ENCODE measurements at regions not wholly inside any gene's neighbourhood (a gene's known extent, or its start where the extent isn't known, plus 50 kb on each side); places are given as distances from the start of the nearest gene placed in this dataset.
"Not testable (repeated sequence)": the region's sequence is repeated elsewhere in the genome, so short reads cannot be mapped to it uniquely, and the experiment has no call there.

DNA sequence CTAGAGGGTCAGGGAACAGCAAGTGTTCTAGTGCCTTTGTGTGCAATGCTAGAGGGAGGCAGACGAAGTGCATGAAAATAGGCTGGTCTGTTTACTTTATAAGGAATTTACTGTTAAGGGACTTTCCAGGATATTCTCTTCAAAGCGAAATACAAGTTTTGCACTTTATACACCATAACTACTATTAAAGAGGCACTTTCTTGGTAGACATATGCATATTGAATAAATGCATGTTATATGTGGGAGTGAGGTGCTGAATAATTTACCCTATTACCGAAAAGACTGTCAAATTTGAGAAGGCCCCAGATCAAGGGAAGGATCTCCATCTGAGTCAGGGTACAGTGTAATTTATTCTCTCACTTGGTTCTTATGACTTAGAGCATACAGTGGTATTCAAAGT is 310.5 kb downstream of the S1PR1 start:
- no peaks in the 10 kb centered on the region for H3K27me3 ChIP-seq (ENCODE audit: insufficient read depth, low read length)
- H3K79me2 ChIP-seq (ENCODE audit: control insufficient read depth, insufficient read depth, low read length, unreplicated experiment) = no peaks in the 10 kb centered on the region
- H2AFZ ChIP-seq (ENCODE audit: low read length, unreplicated experiment) = no peak overlapping the region
- no peaks in the 10 kb centered on the region for H3K36me3 ChIP-seq (ENCODE audit: insufficient read depth, low read length)
- no peaks in the 10 kb centered on the region for H3K4me1 ChIP-seq (ENCODE audit: control insufficient read depth, insufficient read depth, low read length, unreplicated experiment)
- H3K27ac ChIP-seq (ENCODE audit: low read depth, low read length) = no peak overlapping the region
- no peak overlapping the region for H3K4me3 ChIP-seq (ENCODE audit: low read depth, low read length)

DNA sequence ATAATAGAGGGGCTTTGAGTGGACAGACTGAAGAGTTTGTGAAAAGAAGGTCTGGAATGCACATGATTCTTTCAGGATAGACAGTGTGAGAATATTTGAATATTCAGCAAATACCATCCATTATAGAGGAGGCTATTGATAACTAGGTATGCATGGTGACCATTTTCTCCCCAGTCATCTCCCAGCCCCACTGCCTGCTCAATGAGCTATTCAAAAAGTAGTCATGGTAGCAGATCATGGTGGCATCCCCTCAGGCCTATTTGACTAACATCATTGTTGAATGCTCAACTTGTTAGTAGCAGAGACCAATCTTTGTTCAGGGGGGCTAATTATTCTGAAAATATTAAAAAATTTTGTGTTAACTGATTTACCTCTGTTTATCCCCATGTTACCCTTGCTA is 311.6 kb downstream of the S1PR1 start:
- Histone ChIP-seq H3K79me2 (ENCODE audit: control insufficient read depth, insufficient read depth, low read length, unreplicated experiment) (no peaks in the 10 kb centered on the region), H2AFZ (ENCODE audit: low read length, unreplicated experiment) (no peak overlapping the region), H3K27me3 (ENCODE audit: insufficient read depth, low read length) (no peaks in the 10 kb centered on the region), H3K36me3 (ENCODE audit: insufficient read depth, low read length) (no peaks in the 10 kb centered on the region), H3K4me3 (ENCODE audit: low read depth, low read length) (no peak overlapping the region), H3K4me1 (ENCODE audit: control insufficient read depth, insufficient read depth, low read length, unreplicated experiment) (no peaks in the 10 kb centered on the region), H3K27ac (ENCODE audit: low read depth, low read length) (no peak overlapping the region)

- H3K36me3 ChIP-seq (ENCODE audit: insufficient read depth, low read length) = no peaks in the 10 kb centered on the region
- H3K79me2 ChIP-seq (ENCODE audit: control insufficient read depth, insufficient read depth, low read length, unreplicated experiment) = no peaks in the 10 kb centered on the region
Measured at GRCh38 chr1:101550581-101550980, 313.8 kb downstream of the S1PR1 start.

DNA sequence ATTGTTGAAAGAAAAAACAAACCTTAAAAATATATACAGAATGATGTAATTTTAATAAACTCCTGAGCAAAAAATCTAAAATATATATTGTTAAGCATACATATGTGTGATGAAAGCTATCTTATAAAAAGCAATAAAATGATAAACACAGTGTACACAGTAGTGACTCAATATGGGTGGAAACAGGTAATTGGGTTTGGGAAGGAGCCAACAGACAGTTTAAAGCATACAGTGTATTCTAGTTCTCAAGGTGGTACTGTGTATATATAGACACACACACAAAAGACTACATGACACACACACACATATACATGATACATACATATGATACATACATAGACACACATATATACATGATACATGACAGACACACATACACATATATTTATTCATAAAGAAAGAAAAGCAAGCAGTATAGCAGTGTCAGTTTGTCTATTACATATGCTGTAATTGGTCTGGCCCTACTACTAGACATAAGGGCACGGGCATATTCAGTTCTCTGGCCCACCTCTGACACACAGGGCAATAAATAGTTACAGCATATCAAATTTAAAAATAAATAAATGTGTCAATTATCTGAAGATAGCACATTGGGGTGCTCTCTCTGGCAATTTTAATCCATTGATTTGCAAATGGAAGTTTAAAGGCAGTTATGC is 330.2 kb downstream of the S1PR1 start:
- 0 out of 2 replicates have a peak, but pooled peaks cover 3% of the 10 kb centered on the region for H3K27me3 ChIP-seq (ENCODE audit: insufficient read depth, low read length)
- no peak overlapping the region for H3K27ac ChIP-seq (ENCODE audit: low read depth, low read length)
- H3K36me3 ChIP-seq (ENCODE audit: insufficient read depth, low read length) = no peaks in the 10 kb centered on the region
- no peaks in the 10 kb centered on the region for H3K4me1 ChIP-seq (ENCODE audit: control insufficient read depth, insufficient read depth, low read length, unreplicated experiment)
- no peak overlapping the region for H2AFZ ChIP-seq (ENCODE audit: low read length, unreplicated experiment)
- no peak overlapping the region for H3K4me3 ChIP-seq (ENCODE audit: low read depth, low read length)
- H3K79me2 ChIP-seq (ENCODE audit: control insufficient read depth, insufficient read depth, low read length, unreplicated experiment) = no peaks in the 10 kb centered on the region

More at GRCh38 chr1:101550581-101550980, 313.8 kb downstream of the S1PR1 start:
- Histone ChIP-seq H3K4me1 (ENCODE audit: control insufficient read depth, insufficient read depth, low read length, unreplicated experiment) (no peaks in the 10 kb centered on the region), H3K4me3 (ENCODE audit: low read depth, low read length) (no peak overlapping the region), H3K27me3 (ENCODE audit: insufficient read depth, low read length) (no peaks in the 10 kb centered on the region), H3K27ac (ENCODE audit: low read depth, low read length) (no peak overlapping the region), H2AFZ (ENCODE audit: low read length, unreplicated experiment) (no peak overlapping the region)

DNA sequence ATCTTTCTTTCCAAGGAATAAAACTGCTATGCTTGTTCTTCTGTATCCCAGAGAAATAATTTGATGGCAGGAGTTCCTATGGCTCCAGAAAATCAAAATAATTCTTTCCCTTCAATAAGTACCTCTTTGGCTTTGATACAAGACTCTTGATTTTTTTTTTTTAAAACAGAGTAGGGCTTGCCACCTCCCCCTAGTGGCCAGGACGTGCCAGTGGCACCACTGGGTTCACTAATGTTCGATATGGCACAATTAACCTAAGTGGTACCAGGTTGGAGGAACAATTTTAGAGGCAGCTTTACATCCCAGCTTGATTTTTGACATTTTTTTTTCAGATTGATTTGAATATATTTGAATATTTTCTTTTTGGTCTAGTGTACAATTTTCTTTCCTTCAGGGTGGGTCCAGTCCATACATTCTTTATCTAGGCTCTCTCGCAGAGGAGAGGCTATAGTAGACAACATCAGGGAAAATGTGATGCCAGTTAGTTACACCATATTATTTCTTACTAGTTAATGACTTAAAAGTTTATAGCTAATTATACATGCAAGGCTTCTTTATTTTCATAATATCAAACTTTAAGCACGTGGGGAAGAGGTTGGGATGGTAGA is 330.9 kb downstream of the S1PR1 start:
- H3K27ac ChIP-seq (ENCODE audit: low read depth, low read length) = no peak overlapping the region
- H3K27me3 ChIP-seq (ENCODE audit: insufficient read depth, low read length) = 0 out of 2 replicates have a peak, but pooled peaks cover 3% of the 10 kb centered on the region
- no peaks in the 10 kb centered on the region for H3K36me3 ChIP-seq (ENCODE audit: insufficient read depth, low read length)
- H3K4me1 ChIP-seq (ENCODE audit: control insufficient read depth, insufficient read depth, low read length, unreplicated experiment) = no peaks in the 10 kb centered on the region
- no peak overlapping the region for H3K4me3 ChIP-seq (ENCODE audit: low read depth, low read length)
- no peak overlapping the region for H2AFZ ChIP-seq (ENCODE audit: low read length, unreplicated experiment)
- no peaks in the 10 kb centered on the region for H3K79me2 ChIP-seq (ENCODE audit: control insufficient read depth, insufficient read depth, low read length, unreplicated experiment)

GRCh38 chr1:101587741-101588140 is 350.9 kb downstream of the S1PR1 start:
- Histone ChIP-seq H3K79me2 (ENCODE audit: control insufficient read depth, insufficient read depth, low read length, unreplicated experiment) (no peaks in the 10 kb centered on the region), H3K36me3 (ENCODE audit: insufficient read depth, low read length) (no peaks in the 10 kb centered on the region), H3K4me1 (ENCODE audit: control insufficient read depth, insufficient read depth, low read length, unreplicated experiment) (no peaks in the 10 kb centered on the region), H3K4me3 (ENCODE audit: low read depth, low read length) (no peak overlapping the region), H2AFZ (ENCODE audit: low read length, unreplicated experiment) (no peak overlapping the region), H3K27ac (ENCODE audit: low read depth, low read length) (no peak overlapping the region), H3K27me3 (ENCODE audit: insufficient read depth, low read length) (no peaks in the 10 kb centered on the region; the same call in 1 of the 2 replicates)

DNA sequence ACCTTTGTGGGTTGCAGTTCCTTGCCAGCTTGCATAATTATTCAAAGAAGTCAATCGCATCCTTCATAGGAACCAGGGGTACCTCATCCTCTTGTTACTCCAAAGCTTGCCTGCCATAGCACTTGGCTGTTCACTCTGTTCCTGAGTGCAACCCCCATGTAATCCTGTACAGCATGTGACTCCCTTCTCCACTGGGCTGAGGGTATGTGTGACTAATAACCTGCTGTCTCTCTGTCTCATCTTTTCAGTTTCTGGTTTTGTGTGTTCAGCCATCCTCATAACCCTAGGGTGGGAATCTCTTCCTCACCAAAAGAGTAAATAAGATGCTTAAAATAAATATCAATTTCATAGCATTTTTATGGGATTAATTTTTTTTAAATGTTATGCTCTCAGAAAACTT is 351.9 kb downstream of the S1PR1 start:
- H2AFZ ChIP-seq (ENCODE audit: low read length, unreplicated experiment) = no peak overlapping the region
- H3K4me3 ChIP-seq (ENCODE audit: low read depth, low read length) = no peak overlapping the region
- H3K36me3 ChIP-seq (ENCODE audit: insufficient read depth, low read length) = no peaks in the 10 kb centered on the region
- no peak overlapping the region for H3K27ac ChIP-seq (ENCODE audit: low read depth, low read length)
- no peaks in the 10 kb centered on the region for H3K79me2 ChIP-seq (ENCODE audit: control insufficient read depth, insufficient read depth, low read length, unreplicated experiment)
- no peaks in the 10 kb centered on the region for H3K4me1 ChIP-seq (ENCODE audit: control insufficient read depth, insufficient read depth, low read length, unreplicated experiment)
- H3K27me3 ChIP-seq (ENCODE audit: insufficient read depth, low read length) = no peaks in the 10 kb centered on the region

DNA sequence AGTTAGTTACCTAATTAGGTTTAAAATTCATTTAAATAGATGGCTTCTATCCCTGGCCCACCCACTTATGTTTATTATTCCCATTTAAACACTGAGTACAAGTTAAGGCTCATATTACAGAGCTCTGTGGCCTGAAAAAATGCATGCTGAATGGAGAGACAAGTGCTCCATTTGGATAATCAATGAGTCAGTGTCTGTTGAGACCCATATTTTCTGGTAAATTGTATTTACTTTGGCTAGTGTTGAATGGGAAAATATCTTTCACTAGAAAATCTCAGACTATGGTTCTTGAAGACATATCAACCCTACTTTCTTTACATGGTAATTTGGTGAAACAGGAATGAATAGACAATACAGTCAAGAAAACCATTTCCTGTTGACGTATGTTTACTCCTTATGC is 356.0 kb downstream of the S1PR1 start:
- Histone ChIP-seq H3K36me3 (ENCODE audit: insufficient read depth, low read length) (no peaks in the 10 kb centered on the region), H3K79me2 (ENCODE audit: control insufficient read depth, insufficient read depth, low read length, unreplicated experiment) (no peaks in the 10 kb centered on the region), H3K4me3 (ENCODE audit: low read depth, low read length) (no peak overlapping the region), H3K27ac (ENCODE audit: low read depth, low read length) (no peak overlapping the region), H3K27me3 (ENCODE audit: insufficient read depth, low read length) (no peaks in the 10 kb centered on the region), H2AFZ (ENCODE audit: low read length, unreplicated experiment) (no peak overlapping the region), H3K4me1 (ENCODE audit: control insufficient read depth, insufficient read depth, low read length, unreplicated experiment) (no peaks in the 10 kb centered on the region)

- Histone ChIP-seq H3K79me2 (ENCODE audit: control insufficient read depth, insufficient read depth, low read length, unreplicated experiment) (no peaks in the 10 kb centered on the region), H3K4me3 (ENCODE audit: low read depth, low read length) (no peak overlapping the region), H3K4me1 (ENCODE audit: control insufficient read depth, insufficient read depth, low read length, unreplicated experiment) (no peaks in the 10 kb centered on the region), H3K27ac (ENCODE audit: low read depth, low read length) (no peak overlapping the region), H3K27me3 (ENCODE audit: insufficient read depth, low read length) (no peaks in the 10 kb centered on the region), H2AFZ (ENCODE audit: low read length, unreplicated experiment) (no peak overlapping the region), H3K36me3 (ENCODE audit: insufficient read depth, low read length) (no peaks in the 10 kb centered on the region)
Measured at GRCh38 chr1:101595881-101596374, 359.1 kb downstream of the S1PR1 start.

- not testable (repeated sequence) for H3K27ac ChIP-seq (ENCODE audit: low read depth, low read length); H3K4me3 ChIP-seq (ENCODE audit: low read depth, low read length); H3K4me1 ChIP-seq (ENCODE audit: control insufficient read depth, insufficient read depth, low read length, unreplicated experiment); H3K36me3 ChIP-seq (ENCODE audit: insufficient read depth, low read length); H3K27me3 ChIP-seq (ENCODE audit: insufficient read depth, low read length); H2AFZ ChIP-seq (ENCODE audit: low read length, unreplicated experiment); H3K79me2 ChIP-seq (ENCODE audit: control insufficient read depth, insufficient read depth, low read length, unreplicated experiment)
Measured at GRCh38 chr1:101600615-101601014, 363.8 kb downstream of the S1PR1 start.

DNA sequence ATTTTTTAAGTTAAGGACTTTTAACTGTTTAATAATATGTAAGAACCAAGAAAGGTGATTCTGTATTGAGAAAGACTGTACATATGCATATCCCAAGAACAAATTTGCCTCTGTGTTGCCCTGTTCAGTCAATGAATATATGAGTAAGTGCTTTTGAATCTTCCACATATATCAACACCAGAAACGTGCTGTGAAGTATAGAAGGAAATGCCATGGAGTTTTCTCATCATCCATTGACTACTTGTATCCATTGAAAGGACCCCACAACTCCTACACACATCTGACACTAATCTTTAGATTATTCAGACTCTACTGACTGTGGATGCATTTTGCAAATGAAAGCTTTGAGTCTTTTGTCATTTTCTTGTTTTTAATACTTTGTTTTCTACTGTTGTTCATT is 366.9 kb downstream of the S1PR1 start:
- Histone ChIP-seq H3K27ac (ENCODE audit: low read depth, low read length) (no peak overlapping the region), H3K79me2 (ENCODE audit: control insufficient read depth, insufficient read depth, low read length, unreplicated experiment) (no peaks in the 10 kb centered on the region), H2AFZ (ENCODE audit: low read length, unreplicated experiment) (no peak overlapping the region), H3K27me3 (ENCODE audit: insufficient read depth, low read length) (no peaks in the 10 kb centered on the region), H3K4me1 (ENCODE audit: control insufficient read depth, insufficient read depth, low read length, unreplicated experiment) (no peaks in the 10 kb centered on the region), H3K36me3 (ENCODE audit: insufficient read depth, low read length) (no peaks in the 10 kb centered on the region), H3K4me3 (ENCODE audit: low read depth, low read length) (no peak overlapping the region)
